Kidney (tissue), 13 donors: ENCODE measurements at regions not wholly inside any gene's neighbourhood (a gene's known extent, or its start where the extent isn't known, plus 50 kb on each side); places are given as distances from the start of the nearest gene placed in this dataset.
A peak's percentile ranks its signal among the peaks of the same experiment; 100 is the strongest.

Experiments
- DNase-seq, 5 donors: peaks; one replicate each; pipeline ENCODE4 v3.0.0-alpha.2; 2013 to 2020
- FAIRE-seq: peaks from 2 replicates; lab custom pipeline; 2012; peaks lifted over from hg19 to GRCh38; lab: Jason Lieb, UNC
- H3K27ac ChIP-seq, 2 donors: one replicate each; pipeline ENCODE4 v1.7.0; 2013; ENCODE audit warnings: low read depth in 2 of 2, low read length in 2 of 2, inconsistent platforms in 1 of 2
- H3K27me3 ChIP-seq: one replicate; pipeline ENCODE4 v1.7.1; 2013; ENCODE audit warnings: low read length, inconsistent platforms; ENCODE audit not compliant: control insufficient read depth, insufficient read depth
- H3K36me3 ChIP-seq, 3 donors: one replicate each; pipeline versions ENCODE4 v1.7.0 to v1.7.1; 2013; ENCODE audit warnings: low read length in 3 of 3, control low read depth in 1 of 3, inconsistent platforms in 1 of 3; ENCODE audit not compliant: insufficient read depth in 3 of 3, control insufficient read depth in 2 of 3
- H3K4me1 ChIP-seq, 3 donors: one replicate each; pipeline versions ENCODE4 v1.7.0 to v1.7.1; 2013; ENCODE audit warnings: low read length in 3 of 3, inconsistent platforms in 1 of 3, low read depth in 1 of 3; ENCODE audit not compliant: control insufficient read depth in 2 of 3, insufficient read depth in 2 of 3
- H3K4me3 ChIP-seq, 3 donors: one replicate each; pipeline versions ENCODE4 v1.7.0 to v1.8.1; 2013; ENCODE audit warnings: low read length in 3 of 3, control low read depth in 1 of 3, inconsistent platforms in 1 of 3
- H3K9ac ChIP-seq, 3 donors: one replicate each; pipeline versions ENCODE4 v1.7.0 to v1.7.1; 2013; ENCODE audit warnings: low read length in 3 of 3, control low read depth in 1 of 3, inconsistent platforms in 1 of 3
- H3K9me3 ChIP-seq, 3 donors: one replicate each; pipeline versions ENCODE4 v1.7.0 to v1.7.1; 2013; ENCODE audit warnings: low read length in 3 of 3, control low read depth in 1 of 3, inconsistent platforms in 1 of 3; ENCODE audit not compliant: control insufficient read depth in 2 of 3, insufficient read depth in 1 of 3
- CTCF ChIP-seq: IDR thresholded peaks from 3 replicates; pipeline ENCODE4 v1.5.1; 2012; ENCODE audit warnings: mild to moderate bottlenecking, moderate library complexity, borderline replicate concordance; ENCODE audit not compliant: insufficient read depth; ENCODE audit errors: extremely low read depth
- intact Hi-C: fragments of 100-400 bp; cut with DNase I; formaldehyde crosslinking; loops from one replicate; pipeline ENCODE4 v1.11.1; 2022
- donor health status: control.
- donor health status: control.
- donor health status: control.
- donor health status: control.
- donor health status: control.
- donor health status: DM: yes; HTN: yes; CAD: no.
- donor health status: Normal renal cell carcinoma (clear cell type).

DNA sequence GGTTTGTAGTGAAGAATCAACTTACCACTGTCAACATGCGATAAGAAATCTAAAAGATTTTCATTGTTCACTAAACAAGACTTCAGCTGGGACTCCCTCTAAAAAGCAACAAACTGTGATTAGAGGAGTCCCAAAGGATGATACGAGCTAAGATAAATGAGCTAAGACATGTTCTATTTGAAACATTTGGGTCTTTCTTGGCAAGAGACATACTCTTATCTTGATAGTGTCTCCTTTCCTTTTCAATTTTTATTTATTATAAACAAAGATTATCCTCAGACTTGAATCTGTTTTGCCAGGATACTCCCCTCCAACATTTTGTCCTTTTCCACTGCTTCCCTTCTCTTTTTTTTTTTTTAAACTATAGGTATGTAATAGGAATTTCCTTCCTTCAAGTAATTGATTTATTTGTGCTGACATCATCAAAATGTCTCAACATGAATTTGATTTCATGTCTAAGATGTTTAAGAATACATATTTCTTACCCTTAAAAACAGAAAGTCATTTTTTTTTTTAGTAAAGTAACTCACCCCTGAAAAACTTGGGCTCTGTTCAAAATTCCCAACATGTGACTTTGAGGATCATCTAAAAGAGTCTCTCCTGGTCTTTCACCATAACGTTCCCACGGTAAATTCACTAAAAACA lies 158.4 kb upstream of the NRP1 start:
- intact Hi-C loops, result no loop called here
- TF ChIP-seq CTCF, result no peak
- FAIRE-seq, result peak; percentile 70

GRCh38 chr10:33489501-33490176 lies 155.2 kb upstream of the NRP1 start:
- intact Hi-C loops, result no loop called here

More for the DNA sequence above, 158.4 kb upstream of the NRP1 start:
- no peaks in the 10 kb centered on the region for H3K36me3 ChIP-seq
- H3K4me3 ChIP-seq, result no peak overlapping the region
- H3K9ac ChIP-seq, result no peak overlapping the region
- no peak overlapping the region for H3K27ac ChIP-seq
- DNase-seq, result no peak
- H3K27me3 ChIP-seq, result no peaks in the 10 kb centered on the region
- H3K9me3 ChIP-seq, result no peaks in the 10 kb centered on the region
- H3K4me1 ChIP-seq, result peaks cover 0 to 4% (median 3%) of the 10 kb centered on the region in 3 donors

GRCh38 chr10:33487014-33487776 lies 152.7 kb upstream of the NRP1 start:
- Histone ChIP-seq H3K4me3 (no peak overlapping the region), H3K9me3 (no peaks in the 10 kb centered on the region), H3K4me1 (peaks cover 0 to 7% (median 4%) of the 10 kb centered on the region in 3 donors), H3K27me3 (no peaks in the 10 kb centered on the region), H3K27ac (no peak overlapping the region), H3K36me3 (no peaks in the 10 kb centered on the region), H3K9ac (no peak overlapping the region)
- TF ChIP-seq CTCF, result no peak
- FAIRE-seq (no peak), DNase-seq (no peak)
- intact Hi-C loops, result no loop called here

More at GRCh38 chr10:33489501-33490176, 155.2 kb upstream of the NRP1 start:
- peaks cover 0 to 4% (median 3%) of the 10 kb centered on the region in 3 donors for H3K4me1 ChIP-seq
- H3K36me3 ChIP-seq, result no peaks in the 10 kb centered on the region
- H3K9me3 ChIP-seq, result no peaks in the 10 kb centered on the region
- no peak overlapping the region for H3K4me3 ChIP-seq
- no peak for FAIRE-seq
- DNase-seq, result peak in 3 of 5 donors; percentile 19 to 86 (median 74)
- H3K27me3 ChIP-seq, result no peaks in the 10 kb centered on the region
- no peak overlapping the region for H3K9ac ChIP-seq
- no peak overlapping the region for H3K27ac ChIP-seq
- TF ChIP-seq CTCF, result no peak
